Gastrocnemius medialis (tissue), 4 donors: ENCODE measurements at regions not wholly inside any gene's neighbourhood (a gene's known extent, or its start where the extent isn't known, plus 50 kb on each side); places are given as distances from the start of the nearest gene placed in this dataset.

ENCODE experiments used
- POLR2A ChIP-seq, 2 donors: fragments of 450-650 bp; IDR thresholded peaks; one replicate each; pipeline ENCODE4 v1.6.1; 2017; ENCODE audit warnings: antibody characterized with exemption in 2 of 2, mild to moderate bottlenecking in 2 of 2, moderate library complexity in 2 of 2
- TF ChIP-seq, protein P1 (sequence below), 5 experiments: fragments of 450-650 bp in 3 of 5; fragments of 200-600 bp in 2 of 5; sonication (generic) in 2 of 5; IDR thresholded peaks in 4 of 5; conservative IDR thresholded peaks in 1 of 5; 1 replicate in 4 of 5; 2 replicates in 1 of 5; pipeline ENCODE4 v1.5.1; 2016 to 2019; ENCODE audit warnings: antibody characterized with exemption in 5 of 5, mild to moderate bottlenecking in 3 of 5, moderate library complexity in 3 of 5

DNA sequence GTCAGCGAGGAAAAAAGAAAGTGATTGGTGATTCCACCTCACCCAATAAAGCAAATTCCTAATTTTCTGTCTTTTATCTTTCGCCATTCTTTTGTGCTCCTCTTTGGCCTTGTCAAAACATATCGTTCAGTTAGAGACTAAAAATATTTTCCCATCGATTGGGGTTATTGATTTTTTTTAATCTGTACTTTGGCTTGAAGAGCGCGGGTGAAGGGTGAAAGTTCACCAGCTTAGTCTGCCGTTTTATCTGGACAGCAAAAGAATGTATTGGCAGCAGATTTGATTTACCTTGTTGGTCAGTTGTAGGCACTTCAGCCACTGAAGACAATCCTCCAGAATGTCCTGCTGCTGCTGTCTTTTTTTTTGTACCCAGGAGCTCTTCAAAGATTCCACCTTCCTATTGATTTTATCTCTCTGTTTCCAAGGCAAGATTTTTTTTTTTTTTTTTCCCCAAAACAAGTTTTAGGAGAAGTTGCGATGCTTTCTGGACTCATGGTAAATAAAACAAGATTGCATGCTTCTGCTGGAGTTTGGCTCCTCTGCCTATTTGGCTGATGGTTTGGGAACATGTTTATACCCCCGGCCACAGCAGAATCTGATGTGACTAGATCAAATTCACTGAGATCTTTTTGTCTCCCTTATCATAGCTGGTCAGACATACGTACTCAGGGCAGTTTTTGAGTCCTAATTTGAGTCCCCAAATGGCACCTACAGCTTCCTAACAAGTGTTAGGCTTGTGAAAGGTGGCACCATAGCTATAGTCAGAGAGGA lies 269.3 kb upstream of the ONECUT1 start:
- TF ChIP-seq POLR2A (IDR thresholded peaks at IDR 0.05) = no peak
- TF ChIP-seq, protein P1, sequence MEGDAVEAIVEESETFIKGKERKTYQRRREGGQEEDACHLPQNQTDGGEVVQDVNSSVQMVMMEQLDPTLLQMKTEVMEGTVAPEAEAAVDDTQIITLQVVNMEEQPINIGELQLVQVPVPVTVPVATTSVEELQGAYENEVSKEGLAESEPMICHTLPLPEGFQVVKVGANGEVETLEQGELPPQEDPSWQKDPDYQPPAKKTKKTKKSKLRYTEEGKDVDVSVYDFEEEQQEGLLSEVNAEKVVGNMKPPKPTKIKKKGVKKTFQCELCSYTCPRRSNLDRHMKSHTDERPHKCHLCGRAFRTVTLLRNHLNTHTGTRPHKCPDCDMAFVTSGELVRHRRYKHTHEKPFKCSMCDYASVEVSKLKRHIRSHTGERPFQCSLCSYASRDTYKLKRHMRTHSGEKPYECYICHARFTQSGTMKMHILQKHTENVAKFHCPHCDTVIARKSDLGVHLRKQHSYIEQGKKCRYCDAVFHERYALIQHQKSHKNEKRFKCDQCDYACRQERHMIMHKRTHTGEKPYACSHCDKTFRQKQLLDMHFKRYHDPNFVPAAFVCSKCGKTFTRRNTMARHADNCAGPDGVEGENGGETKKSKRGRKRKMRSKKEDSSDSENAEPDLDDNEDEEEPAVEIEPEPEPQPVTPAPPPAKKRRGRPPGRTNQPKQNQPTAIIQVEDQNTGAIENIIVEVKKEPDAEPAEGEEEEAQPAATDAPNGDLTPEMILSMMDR (IDR thresholded peaks at IDR 0.05 in 4 of 5, conservative IDR thresholded peaks at IDR 0.05 in 1 of 5) = no peak
